ENCODE measurements at regions not wholly inside any gene's neighbourhood (a gene's known extent, or its start where the extent isn't known, plus 50 kb on each side); places are given as distances from the start of the nearest gene placed in this dataset.

GRCh38 chr9:23577611-23578010, 248.4 kb downstream of the ELAVL2 start:
- TF ChIP-seq, protein P1, sequence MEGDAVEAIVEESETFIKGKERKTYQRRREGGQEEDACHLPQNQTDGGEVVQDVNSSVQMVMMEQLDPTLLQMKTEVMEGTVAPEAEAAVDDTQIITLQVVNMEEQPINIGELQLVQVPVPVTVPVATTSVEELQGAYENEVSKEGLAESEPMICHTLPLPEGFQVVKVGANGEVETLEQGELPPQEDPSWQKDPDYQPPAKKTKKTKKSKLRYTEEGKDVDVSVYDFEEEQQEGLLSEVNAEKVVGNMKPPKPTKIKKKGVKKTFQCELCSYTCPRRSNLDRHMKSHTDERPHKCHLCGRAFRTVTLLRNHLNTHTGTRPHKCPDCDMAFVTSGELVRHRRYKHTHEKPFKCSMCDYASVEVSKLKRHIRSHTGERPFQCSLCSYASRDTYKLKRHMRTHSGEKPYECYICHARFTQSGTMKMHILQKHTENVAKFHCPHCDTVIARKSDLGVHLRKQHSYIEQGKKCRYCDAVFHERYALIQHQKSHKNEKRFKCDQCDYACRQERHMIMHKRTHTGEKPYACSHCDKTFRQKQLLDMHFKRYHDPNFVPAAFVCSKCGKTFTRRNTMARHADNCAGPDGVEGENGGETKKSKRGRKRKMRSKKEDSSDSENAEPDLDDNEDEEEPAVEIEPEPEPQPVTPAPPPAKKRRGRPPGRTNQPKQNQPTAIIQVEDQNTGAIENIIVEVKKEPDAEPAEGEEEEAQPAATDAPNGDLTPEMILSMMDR (conservative IDR thresholded peaks at IDR 0.05; ENCODE audit: low read length), result no peak
- TF ChIP-seq EZH2phosphoT487 (IDR thresholded peaks at IDR 0.05; ENCODE audit: borderline replicate concordance, low read depth, low read length), result no peak

Measured in OCI-LY7 (cell line).